GM19025 (cell line): ENCODE measurements at regions not wholly inside any gene's neighbourhood (a gene's known extent, or its start where the extent isn't known, plus 50 kb on each side); places are given as distances from the start of the nearest gene placed in this dataset.
A peak's percentile ranks its signal among the peaks of the same experiment; 100 is the strongest.

Experiments used
- ATAC-seq: cut with Tn5 transposase; IDR thresholded peaks from one replicate; pipeline ENCODE4 v1.9.1; 2021; ENCODE audit warnings: mild to moderate bottlenecking, low read depth, moderate library complexity; ENCODE audit not compliant: unreplicated experiment

- ATAC-seq, result no peak
Measured at GRCh38 chr1:79808816-79809475, 802.4 kb upstream of the ADGRL4 start.

- ATAC-seq, result no peak
Measured at GRCh38 chr1:79807816-79808215, 801.3 kb upstream of the ADGRL4 start.

GRCh38 chr1:79797487-79797886 lies 791.0 kb upstream of the ADGRL4 start:
- ATAC-seq, result no peak

- no peak for ATAC-seq
Measured at GRCh38 chr1:79796434-79796833, 789.9 kb upstream of the ADGRL4 start.

- ATAC-seq, result no peak
Measured at GRCh38 chr1:79792219-79792930, 785.8 kb upstream of the ADGRL4 start.

GRCh38 chr1:79791488-79792218 lies 785.1 kb upstream of the ADGRL4 start:
- ATAC-seq, result no peak

- ATAC-seq, result no peak
Measured at GRCh38 chr1:79790950-79791349, 784.4 kb upstream of the ADGRL4 start.

GRCh38 chr1:79787631-79788030 lies 781.1 kb upstream of the ADGRL4 start:
- ATAC-seq, result no peak

- ATAC-seq, result no peak
Measured at GRCh38 chr1:79785964-79786363, 779.4 kb upstream of the ADGRL4 start.

GRCh38 chr1:79785561-79785960 lies 779.0 kb upstream of the ADGRL4 start:
- ATAC-seq, result no peak

GRCh38 chr1:79781261-79781660 lies 774.7 kb upstream of the ADGRL4 start:
- ATAC-seq, result no peak

GRCh38 chr1:79777481-79778219 lies 771.1 kb upstream of the ADGRL4 start:
- ATAC-seq, result peak; percentile 100

GRCh38 chr1:79775402-79775801 lies 768.9 kb upstream of the ADGRL4 start:
- no peak for ATAC-seq

- ATAC-seq, result no peak
Measured at GRCh38 chr1:79773385-79773784, 766.9 kb upstream of the ADGRL4 start.

- ATAC-seq, result no peak
Measured at GRCh38 chr1:79762461-79762860, 755.9 kb upstream of the ADGRL4 start.

- ATAC-seq, result no peak
Measured at GRCh38 chr1:79760531-79760930, 754.0 kb upstream of the ADGRL4 start.

- no peak for ATAC-seq
Measured at GRCh38 chr1:79749607-79750006, 743.1 kb upstream of the ADGRL4 start.

GRCh38 chr1:79745929-79746328 lies 739.4 kb upstream of the ADGRL4 start:
- ATAC-seq, result no peak

GRCh38 chr1:79744746-79745145 lies 738.2 kb upstream of the ADGRL4 start:
- ATAC-seq, result no peak

GRCh38 chr1:79741720-79742421 lies 735.3 kb upstream of the ADGRL4 start:
- peak; percentile 89 for ATAC-seq
